HL-60 (cell line): ENCODE measurements at regions not wholly inside any gene's neighbourhood (a gene's known extent, or its start where the extent isn't known, plus 50 kb on each side); places are given as distances from the start of the nearest gene placed in this dataset.

Source experiments
- DNase-seq, 2 experiments: peaks; one replicate each; pipeline ENCODE4 v3.0.0-alpha.2; 2010 to 2020; ENCODE audit warnings: low read depth in 1 of 2, low spot score in 1 of 2
- H3K27ac ChIP-seq: fragments of 250-450 bp; sonication (Bioruptor Pico); replicated peaks from 2 replicates; pipeline ENCODE4 v1.5.1; 2020; ENCODE audit warnings: mild to moderate bottlenecking, moderate library complexity
- H3K27me3 ChIP-seq: fragments of 250-450 bp; sonication (Bioruptor Pico); 2 replicates; pipeline ENCODE4 v1.5.1; 2021; ENCODE audit warnings: mild to moderate bottlenecking, moderate library complexity; ENCODE audit not compliant: insufficient read depth, poor library complexity, severe bottlenecking
- H3K4me3 ChIP-seq: replicated peaks from 2 replicates; pipeline ENCODE4 v1.5.1; 2011; ENCODE audit warnings: mild to moderate bottlenecking, control low read depth, low read length; ENCODE audit not compliant: insufficient read depth
- CTCF ChIP-seq: IDR thresholded peaks from one replicate; pipeline ENCODE4 v1.5.1; 2011; ENCODE audit warnings: low read length, control low read depth, inconsistent platforms; ENCODE audit not compliant: insufficient read depth
- GABPA ChIP-seq: IDR thresholded peaks from 2 replicates; pipeline ENCODE4 v1.6.1; 2012; ENCODE audit warnings: low read depth
- POLR2AphosphoS5 ChIP-seq: IDR thresholded peaks from 2 replicates; pipeline ENCODE4 v1.6.1; 2012; ENCODE audit warnings: low read depth
- SPI1 ChIP-seq: IDR thresholded peaks from 2 replicates; pipeline ENCODE4 v1.6.1; 2012; ENCODE audit warnings: low read depth, mild to moderate bottlenecking, borderline replicate concordance
- TF ChIP-seq, protein P1 (sequence below): IDR thresholded peaks from 2 replicates; pipeline ENCODE4 v1.6.1; 2012; ENCODE audit warnings: low read depth; ENCODE audit not compliant: insufficient replicate concordance

GRCh38 chr16:6803176-6803575 lies 529.5 kb upstream of the RBFOX1 start:
- Histone ChIP-seq H3K27me3 (no peaks in the 10 kb centered on the region), H3K27ac (no peak overlapping the region), H3K4me3 (no peak overlapping the region)
- DNase-seq = no peak
- TF ChIP-seq CTCF (no peak), SPI1 (no peak), POLR2AphosphoS5 (no peak), GABPA (no peak)
- TF ChIP-seq, protein P1, sequence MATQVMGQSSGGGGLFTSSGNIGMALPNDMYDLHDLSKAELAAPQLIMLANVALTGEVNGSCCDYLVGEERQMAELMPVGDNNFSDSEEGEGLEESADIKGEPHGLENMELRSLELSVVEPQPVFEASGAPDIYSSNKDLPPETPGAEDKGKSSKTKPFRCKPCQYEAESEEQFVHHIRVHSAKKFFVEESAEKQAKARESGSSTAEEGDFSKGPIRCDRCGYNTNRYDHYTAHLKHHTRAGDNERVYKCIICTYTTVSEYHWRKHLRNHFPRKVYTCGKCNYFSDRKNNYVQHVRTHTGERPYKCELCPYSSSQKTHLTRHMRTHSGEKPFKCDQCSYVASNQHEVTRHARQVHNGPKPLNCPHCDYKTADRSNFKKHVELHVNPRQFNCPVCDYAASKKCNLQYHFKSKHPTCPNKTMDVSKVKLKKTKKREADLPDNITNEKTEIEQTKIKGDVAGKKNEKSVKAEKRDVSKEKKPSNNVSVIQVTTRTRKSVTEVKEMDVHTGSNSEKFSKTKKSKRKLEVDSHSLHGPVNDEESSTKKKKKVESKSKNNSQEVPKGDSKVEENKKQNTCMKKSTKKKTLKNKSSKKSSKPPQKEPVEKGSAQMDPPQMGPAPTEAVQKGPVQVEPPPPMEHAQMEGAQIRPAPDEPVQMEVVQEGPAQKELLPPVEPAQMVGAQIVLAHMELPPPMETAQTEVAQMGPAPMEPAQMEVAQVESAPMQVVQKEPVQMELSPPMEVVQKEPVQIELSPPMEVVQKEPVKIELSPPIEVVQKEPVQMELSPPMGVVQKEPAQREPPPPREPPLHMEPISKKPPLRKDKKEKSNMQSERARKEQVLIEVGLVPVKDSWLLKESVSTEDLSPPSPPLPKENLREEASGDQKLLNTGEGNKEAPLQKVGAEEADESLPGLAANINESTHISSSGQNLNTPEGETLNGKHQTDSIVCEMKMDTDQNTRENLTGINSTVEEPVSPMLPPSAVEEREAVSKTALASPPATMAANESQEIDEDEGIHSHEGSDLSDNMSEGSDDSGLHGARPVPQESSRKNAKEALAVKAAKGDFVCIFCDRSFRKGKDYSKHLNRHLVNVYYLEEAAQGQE = no peak

DNA sequence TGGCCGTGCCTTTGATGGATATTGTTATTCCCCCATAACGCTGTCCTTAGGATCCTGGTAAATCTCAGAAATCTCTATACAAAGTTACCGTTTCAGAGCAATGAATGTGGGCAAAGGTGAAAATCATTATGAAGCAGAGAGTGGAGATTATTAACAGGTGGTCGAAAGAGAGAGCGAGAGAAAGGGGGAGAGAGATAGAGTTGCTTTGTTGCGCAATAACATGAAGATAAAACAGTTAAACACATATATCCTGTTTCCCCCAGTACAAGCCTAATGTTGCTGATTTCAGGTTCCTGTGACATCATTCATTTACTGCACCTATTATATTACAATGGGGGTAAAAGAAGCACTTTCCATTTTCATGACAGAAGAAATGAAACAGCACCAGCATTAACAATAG lies 535.4 kb upstream of the RBFOX1 start:
- no peak for DNase-seq
- H3K27me3 ChIP-seq = no peaks in the 10 kb centered on the region
- no peak for TF ChIP-seq POLR2AphosphoS5
- TF ChIP-seq SPI1 = no peak
- TF ChIP-seq, protein P1 = no peak
- no peak for TF ChIP-seq CTCF
- no peak overlapping the region for H3K4me3 ChIP-seq
- H3K27ac ChIP-seq = no peak overlapping the region

GRCh38 chr16:6777624-6778023 lies 555.0 kb upstream of the RBFOX1 start:
- DNase-seq = no peak
- no peak overlapping the region for H3K27ac ChIP-seq
- H3K27me3 ChIP-seq = no peaks in the 10 kb centered on the region
- TF ChIP-seq CTCF (no peak), GABPA (no peak), POLR2AphosphoS5 (no peak), SPI1 (no peak)
- TF ChIP-seq, protein P1 = no peak
- no peak overlapping the region for H3K4me3 ChIP-seq
